Bronchial epithelial cell (primary cell): ENCODE measurements at regions not wholly inside any gene's neighbourhood (a gene's known extent, or its start where the extent isn't known, plus 50 kb on each side); places are given as distances from the start of the nearest gene placed in this dataset.

ENCODE experiments used
- DNase-seq: peaks from one replicate; pipeline ENCODE4 v3.0.0-alpha.2; 2010; ENCODE audit warnings: low read depth
- FAIRE-seq: peaks from 2 replicates; lab custom pipeline; 2011; peaks lifted over from hg19 to GRCh38; lab: Jason Lieb, UNC
- H3K27me3 ChIP-seq: 2 replicates; pipeline ENCODE4 v1.5.1; 2011; ENCODE audit warnings: low read length; ENCODE audit not compliant: control insufficient read depth, insufficient read depth
- H3K36me3 ChIP-seq: 2 replicates; pipeline ENCODE4 v1.5.1; 2011; ENCODE audit warnings: low read length; ENCODE audit not compliant: control insufficient read depth, insufficient read depth
- H3K4me3 ChIP-seq: 2 replicates; pipeline ENCODE4 v1.5.1; 2011; ENCODE audit warnings: mild to moderate bottlenecking, low read depth, low read length, control low read depth
- CTCF ChIP-seq: IDR thresholded peaks from 2 replicates; pipeline ENCODE4 v1.5.1; 2011; ENCODE audit warnings: mild to moderate bottlenecking, moderate library complexity, low read length, control low read depth, inconsistent platforms; ENCODE audit not compliant: insufficient read depth, severe bottlenecking

GRCh38 chr11:70577948-70578347, 179.6 kb downstream of the CTTN start:
- DNase-seq (no peak), FAIRE-seq (no peak)
- Histone ChIP-seq H3K36me3 (no peaks in the 10 kb centered on the region), H3K27me3 (no peaks in the 10 kb centered on the region), H3K4me3 (no peak overlapping the region)
- TF ChIP-seq CTCF: no peak

- DNase-seq (no peak), FAIRE-seq (no peak)
- no peak for TF ChIP-seq CTCF
- Histone ChIP-seq H3K36me3 (no peaks in the 10 kb centered on the region), H3K27me3 (no peaks in the 10 kb centered on the region), H3K4me3 (no peak overlapping the region)
Measured at GRCh38 chr11:70578371-70578770, 180.0 kb downstream of the CTTN start.

GRCh38 chr11:70578831-70579230, 180.5 kb downstream of the CTTN start:
- Histone ChIP-seq H3K4me3 (no peak overlapping the region), H3K27me3 (no peaks in the 10 kb centered on the region), H3K36me3 (no peaks in the 10 kb centered on the region)
- DNase-seq: no peak
- TF ChIP-seq CTCF: no peak
- no peak for FAIRE-seq

GRCh38 chr11:70579316-70579955, 181.1 kb downstream of the CTTN start:
- no peak for TF ChIP-seq CTCF
- H3K27me3 ChIP-seq: no peaks in the 10 kb centered on the region
- no peaks in the 10 kb centered on the region for H3K36me3 ChIP-seq
- no peak overlapping the region for H3K4me3 ChIP-seq
- DNase-seq: no peak
- no peak for FAIRE-seq

- H3K4me3 ChIP-seq: no peak overlapping the region
- no peaks in the 10 kb centered on the region for H3K27me3 ChIP-seq
- DNase-seq: no peak
- no peak for FAIRE-seq
- no peaks in the 10 kb centered on the region for H3K36me3 ChIP-seq
- TF ChIP-seq CTCF: no peak
Measured at GRCh38 chr11:70580036-70580805, 181.9 kb downstream of the CTTN start.
